ENCODE measurements at regions not wholly inside any gene's neighbourhood (a gene's known extent, or its start where the extent isn't known, plus 50 kb on each side); places are given as distances from the start of the nearest gene placed in this dataset.

DNA sequence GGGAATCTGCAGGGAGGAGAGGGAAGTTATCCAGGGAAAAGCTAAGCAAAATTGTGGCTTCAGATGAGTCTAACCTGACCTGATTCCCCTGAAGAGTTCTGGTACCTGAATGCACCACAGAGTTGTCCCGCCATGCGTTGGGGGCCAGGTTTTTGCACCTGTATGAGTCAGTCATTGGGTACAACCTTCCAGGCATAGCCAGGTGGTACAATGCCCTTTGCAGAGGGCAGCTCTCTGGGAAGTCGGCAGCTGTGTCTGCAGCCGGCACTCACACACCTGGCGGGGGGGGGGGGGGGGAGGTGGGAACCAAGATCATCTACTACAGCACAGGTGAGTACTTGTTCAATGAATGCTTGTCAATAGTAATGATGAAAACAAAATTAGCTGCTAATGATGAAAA lies 52.5 kb upstream of the GTF3A start:
- Histone ChIP-seq H4K20me1 (replicated peaks; ENCODE audit: insufficient read depth) (no peaks in the 10 kb centered on the region), H3F3A (replicated peaks; ENCODE audit: low read depth) (no peaks in the 10 kb centered on the region), H2AFZ (no peak overlapping the region), H3K4me2 (no peak overlapping the region), H3K9me2 (ENCODE audit: insufficient read depth) (no peaks in the 10 kb centered on the region), H3K27ac (ENCODE audit: low read depth) (no peak overlapping the region), H3K36me3 (ENCODE audit: insufficient read depth) (no peaks in the 10 kb centered on the region), H3K4me3 (no peak overlapping the region), H3K27me3 (ENCODE audit: insufficient read depth) (no peaks in the 10 kb centered on the region), H3K4me1 (ENCODE audit: insufficient read depth) (no peaks in the 10 kb centered on the region), H3K79me2 (replicated peaks; ENCODE audit: insufficient read depth) (no peaks in the 10 kb centered on the region)
- H3K4me1 Mint-ChIP-seq: peaks cover 21% of the 10 kb centered on the region
- ATAC-seq (no peak), DNase-seq (ENCODE audit: low spot score) (no peak)
- H3K27ac Mint-ChIP-seq: no peak overlapping the region
- peaks cover 11% of the 10 kb centered on the region for H3K27me3 Mint-ChIP-seq (ENCODE audit: insufficient read depth, low read depth, poor library complexity)
- TF ChIP-seq ETS1 (IDR thresholded peaks at IDR 0.05) (no peak), STAT1 (IDR thresholded peaks at IDR 0.05; ENCODE audit: unreplicated experiment) (no peak), ZNF114 (CRISPR knock-in tag; IDR thresholded peaks at IDR 0.05) (no peak), POLR2AphosphoS5 (IDR thresholded peaks at IDR 0.05; ENCODE audit: low read depth) (no peak), NANOG (IDR thresholded peaks at IDR 0.05; ENCODE audit: borderline replicate concordance) (no peak), JUNB (IDR thresholded peaks at IDR 0.05; ENCODE audit: unreplicated experiment) (no peak), EZH2phosphoT487 (IDR thresholded peaks at IDR 0.05; ENCODE audit: unreplicated experiment) (no peak), EZH2 (IDR thresholded peaks at IDR 0.05; ENCODE audit: low read depth, unreplicated experiment) (no peak), ZNF462 (CRISPR knock-in tag; IDR thresholded peaks at IDR 0.05) (no peak), CREB1 (CRISPR knock-in tag; IDR thresholded peaks at IDR 0.05; ENCODE audit: low read depth) (no peak), ZNF331 (CRISPR knock-in tag; IDR thresholded peaks at IDR 0.05; ENCODE audit: low read depth) (no peak)
- TF ChIP-seq, protein P1, sequence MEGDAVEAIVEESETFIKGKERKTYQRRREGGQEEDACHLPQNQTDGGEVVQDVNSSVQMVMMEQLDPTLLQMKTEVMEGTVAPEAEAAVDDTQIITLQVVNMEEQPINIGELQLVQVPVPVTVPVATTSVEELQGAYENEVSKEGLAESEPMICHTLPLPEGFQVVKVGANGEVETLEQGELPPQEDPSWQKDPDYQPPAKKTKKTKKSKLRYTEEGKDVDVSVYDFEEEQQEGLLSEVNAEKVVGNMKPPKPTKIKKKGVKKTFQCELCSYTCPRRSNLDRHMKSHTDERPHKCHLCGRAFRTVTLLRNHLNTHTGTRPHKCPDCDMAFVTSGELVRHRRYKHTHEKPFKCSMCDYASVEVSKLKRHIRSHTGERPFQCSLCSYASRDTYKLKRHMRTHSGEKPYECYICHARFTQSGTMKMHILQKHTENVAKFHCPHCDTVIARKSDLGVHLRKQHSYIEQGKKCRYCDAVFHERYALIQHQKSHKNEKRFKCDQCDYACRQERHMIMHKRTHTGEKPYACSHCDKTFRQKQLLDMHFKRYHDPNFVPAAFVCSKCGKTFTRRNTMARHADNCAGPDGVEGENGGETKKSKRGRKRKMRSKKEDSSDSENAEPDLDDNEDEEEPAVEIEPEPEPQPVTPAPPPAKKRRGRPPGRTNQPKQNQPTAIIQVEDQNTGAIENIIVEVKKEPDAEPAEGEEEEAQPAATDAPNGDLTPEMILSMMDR (conservative IDR thresholded peaks at IDR 0.05; ENCODE audit: low read depth in 2 of 2): no peak
- TF ChIP-seq, protein P2, sequence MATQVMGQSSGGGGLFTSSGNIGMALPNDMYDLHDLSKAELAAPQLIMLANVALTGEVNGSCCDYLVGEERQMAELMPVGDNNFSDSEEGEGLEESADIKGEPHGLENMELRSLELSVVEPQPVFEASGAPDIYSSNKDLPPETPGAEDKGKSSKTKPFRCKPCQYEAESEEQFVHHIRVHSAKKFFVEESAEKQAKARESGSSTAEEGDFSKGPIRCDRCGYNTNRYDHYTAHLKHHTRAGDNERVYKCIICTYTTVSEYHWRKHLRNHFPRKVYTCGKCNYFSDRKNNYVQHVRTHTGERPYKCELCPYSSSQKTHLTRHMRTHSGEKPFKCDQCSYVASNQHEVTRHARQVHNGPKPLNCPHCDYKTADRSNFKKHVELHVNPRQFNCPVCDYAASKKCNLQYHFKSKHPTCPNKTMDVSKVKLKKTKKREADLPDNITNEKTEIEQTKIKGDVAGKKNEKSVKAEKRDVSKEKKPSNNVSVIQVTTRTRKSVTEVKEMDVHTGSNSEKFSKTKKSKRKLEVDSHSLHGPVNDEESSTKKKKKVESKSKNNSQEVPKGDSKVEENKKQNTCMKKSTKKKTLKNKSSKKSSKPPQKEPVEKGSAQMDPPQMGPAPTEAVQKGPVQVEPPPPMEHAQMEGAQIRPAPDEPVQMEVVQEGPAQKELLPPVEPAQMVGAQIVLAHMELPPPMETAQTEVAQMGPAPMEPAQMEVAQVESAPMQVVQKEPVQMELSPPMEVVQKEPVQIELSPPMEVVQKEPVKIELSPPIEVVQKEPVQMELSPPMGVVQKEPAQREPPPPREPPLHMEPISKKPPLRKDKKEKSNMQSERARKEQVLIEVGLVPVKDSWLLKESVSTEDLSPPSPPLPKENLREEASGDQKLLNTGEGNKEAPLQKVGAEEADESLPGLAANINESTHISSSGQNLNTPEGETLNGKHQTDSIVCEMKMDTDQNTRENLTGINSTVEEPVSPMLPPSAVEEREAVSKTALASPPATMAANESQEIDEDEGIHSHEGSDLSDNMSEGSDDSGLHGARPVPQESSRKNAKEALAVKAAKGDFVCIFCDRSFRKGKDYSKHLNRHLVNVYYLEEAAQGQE (IDR thresholded peaks at IDR 0.05; ENCODE audit: unreplicated experiment): no peak
- H3K36me3 Mint-ChIP-seq (ENCODE audit: low read depth): no peaks in the 10 kb centered on the region
- peaks cover 2% of the 10 kb centered on the region; the same call in 2 of the 3 replicates for H3K9me3 Mint-ChIP-seq
- no peak overlapping the region for H3K4me3 Mint-ChIP-seq

Measured in GM23338 (cell line).